Neural progenitor cell (in vitro differentiated cells): ENCODE measurements at regions not wholly inside any gene's neighbourhood (a gene's known extent, or its start where the extent isn't known, plus 50 kb on each side); places are given as distances from the start of the nearest gene placed in this dataset.

Experiments used
- DNase-seq: peaks from one replicate; pipeline ENCODE4 v3.0.0-alpha.2; 2016; ENCODE audit warnings: low spot score
- H2AFZ ChIP-seq: fragments of 200-600 bp; sonication (generic); replicated peaks from 2 replicates; pipeline ENCODE4 v1.6.1; 2016; ENCODE audit warnings: antibody characterized with exemption
- H3F3A ChIP-seq: fragments of 200-600 bp; sonication (generic); 2 replicates; pipeline ENCODE4 v1.6.1; 2016; ENCODE audit warnings: antibody characterized with exemption, low read depth
- H3K27ac ChIP-seq: fragments of 200-600 bp; sonication (generic); 2 replicates; pipeline ENCODE4 v1.5.1; 2016; ENCODE audit warnings: mild to moderate bottlenecking
- H3K27me3 ChIP-seq: fragments of 200-600 bp; sonication (generic); 2 replicates; pipeline ENCODE4 v1.6.1; 2016; ENCODE audit warnings: mild to moderate bottlenecking, moderate library complexity
- H3K36me3 ChIP-seq: fragments of 200-600 bp; sonication (generic); 2 replicates; pipeline ENCODE4 v1.5.1; 2016
- H3K4me1 ChIP-seq: fragments of 200-600 bp; sonication (generic); 2 replicates; pipeline ENCODE4 v1.6.1; 2016; ENCODE audit warnings: mixed run types
- H3K4me2 ChIP-seq: fragments of 200-600 bp; sonication (generic); 2 replicates; pipeline ENCODE4 v1.6.1; 2016
- H3K4me3 ChIP-seq: fragments of 200-600 bp; sonication (generic); 2 replicates; pipeline ENCODE4 v1.5.1; 2016
- H3K79me2 ChIP-seq: fragments of 200-600 bp; sonication (generic); 2 replicates; pipeline ENCODE4 v1.6.1; 2016; ENCODE audit warnings: low read depth
- H3K9ac ChIP-seq: fragments of 200-600 bp; sonication (generic); 2 replicates; pipeline ENCODE4 v1.6.1; 2016
- H3K9me3 ChIP-seq: fragments of 200-600 bp; sonication (generic); 2 replicates; pipeline ENCODE4 v1.5.1; 2016; ENCODE audit warnings: low read depth
- H4K20me1 ChIP-seq: fragments of 200-600 bp; sonication (generic); 2 replicates; pipeline ENCODE4 v1.6.1; 2016; ENCODE audit warnings: low read depth
- H3K27ac Mint-ChIP-seq: 3 replicates; pipeline ENCODE4 v1.8.0; 2021; ENCODE audit warnings: mixed read lengths
- H3K27me3 Mint-ChIP-seq: 2 replicates; pipeline ENCODE4 v1.8.0; 2022; ENCODE audit warnings: low read depth, mild to moderate bottlenecking, inconsistent platforms, moderate library complexity, mixed read lengths; ENCODE audit not compliant: insufficient read depth
- H3K36me3 Mint-ChIP-seq: 3 replicates; pipeline ENCODE4 v1.8.0; 2021; ENCODE audit warnings: mixed read lengths
- H3K4me1 Mint-ChIP-seq: 3 replicates; pipeline ENCODE4 v1.8.0; 2021; ENCODE audit warnings: mixed read lengths
- H3K4me3 Mint-ChIP-seq: 3 replicates; pipeline ENCODE4 v1.8.0; 2021; ENCODE audit warnings: mild to moderate bottlenecking, moderate library complexity, mixed read lengths
- H3K9me3 Mint-ChIP-seq: 3 replicates; pipeline ENCODE4 v1.8.0; 2020; ENCODE audit warnings: mixed read lengths
- EZH2 ChIP-seq: fragments of 200-600 bp; sonication (generic); IDR thresholded peaks from 2 replicates; pipeline ENCODE4 v1.6.1; 2017; ENCODE audit warnings: antibody characterized with exemption, mild to moderate bottlenecking, moderate library complexity
- EZH2phosphoT487 ChIP-seq: fragments of 200-600 bp; sonication (generic); IDR thresholded peaks from 2 replicates; pipeline ENCODE4 v1.6.1; 2017; ENCODE audit warnings: antibody characterized with exemption
- TF ChIP-seq, protein P1 (sequence below): fragments of 200-600 bp; sonication (generic); IDR thresholded peaks from 2 replicates; pipeline ENCODE4 v1.5.1; 2017; ENCODE audit warnings: antibody characterized with exemption, mild to moderate bottlenecking

DNA sequence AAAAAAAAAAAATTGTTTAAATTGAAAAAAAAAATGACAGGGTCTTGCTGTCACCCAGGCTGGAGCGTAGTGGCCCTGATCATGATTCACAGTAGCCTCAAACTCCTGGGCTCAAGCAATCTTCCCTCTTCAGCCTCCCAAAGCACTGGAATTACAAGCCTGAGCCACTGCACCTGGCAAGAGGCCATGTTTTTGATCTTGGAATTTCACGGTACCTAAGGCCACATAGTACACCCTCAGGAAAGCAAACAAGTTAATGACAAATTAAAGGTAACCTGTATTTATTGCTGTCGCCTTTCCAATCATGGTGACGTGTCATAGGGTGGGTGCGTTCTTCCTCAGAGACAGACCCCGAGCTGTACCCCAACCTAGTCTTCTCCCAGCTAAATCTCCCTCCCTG lies 79.2 kb downstream of the LINC00237 start:
- Histone ChIP-seq H2AFZ (no peak overlapping the region), H3F3A (no peaks in the 10 kb centered on the region), H3K27me3 (no peaks in the 10 kb centered on the region), H4K20me1 (no peaks in the 10 kb centered on the region), H3K79me2 (no peaks in the 10 kb centered on the region), H3K27ac (no peak overlapping the region), H3K4me1 (peaks cover 27% of the 10 kb centered on the region), H3K4me2 (no peak overlapping the region), H3K9ac (no peak overlapping the region), H3K4me3 (no peak overlapping the region), H3K9me3 (no peaks in the 10 kb centered on the region), H3K36me3 (no peaks in the 10 kb centered on the region)
- Mint-ChIP-seq H3K9me3 (peaks cover 6% of the 10 kb centered on the region), H3K36me3 (no peaks in the 10 kb centered on the region), H3K27ac (no peak overlapping the region), H3K4me3 (no peak overlapping the region), H3K4me1 (peaks cover 20% of the 10 kb centered on the region), H3K27me3 (peaks cover 17% of the 10 kb centered on the region)
- TF ChIP-seq EZH2phosphoT487 (no peak), EZH2 (no peak)
- TF ChIP-seq, protein P1, sequence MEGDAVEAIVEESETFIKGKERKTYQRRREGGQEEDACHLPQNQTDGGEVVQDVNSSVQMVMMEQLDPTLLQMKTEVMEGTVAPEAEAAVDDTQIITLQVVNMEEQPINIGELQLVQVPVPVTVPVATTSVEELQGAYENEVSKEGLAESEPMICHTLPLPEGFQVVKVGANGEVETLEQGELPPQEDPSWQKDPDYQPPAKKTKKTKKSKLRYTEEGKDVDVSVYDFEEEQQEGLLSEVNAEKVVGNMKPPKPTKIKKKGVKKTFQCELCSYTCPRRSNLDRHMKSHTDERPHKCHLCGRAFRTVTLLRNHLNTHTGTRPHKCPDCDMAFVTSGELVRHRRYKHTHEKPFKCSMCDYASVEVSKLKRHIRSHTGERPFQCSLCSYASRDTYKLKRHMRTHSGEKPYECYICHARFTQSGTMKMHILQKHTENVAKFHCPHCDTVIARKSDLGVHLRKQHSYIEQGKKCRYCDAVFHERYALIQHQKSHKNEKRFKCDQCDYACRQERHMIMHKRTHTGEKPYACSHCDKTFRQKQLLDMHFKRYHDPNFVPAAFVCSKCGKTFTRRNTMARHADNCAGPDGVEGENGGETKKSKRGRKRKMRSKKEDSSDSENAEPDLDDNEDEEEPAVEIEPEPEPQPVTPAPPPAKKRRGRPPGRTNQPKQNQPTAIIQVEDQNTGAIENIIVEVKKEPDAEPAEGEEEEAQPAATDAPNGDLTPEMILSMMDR, result no peak
- no peak for DNase-seq

DNA sequence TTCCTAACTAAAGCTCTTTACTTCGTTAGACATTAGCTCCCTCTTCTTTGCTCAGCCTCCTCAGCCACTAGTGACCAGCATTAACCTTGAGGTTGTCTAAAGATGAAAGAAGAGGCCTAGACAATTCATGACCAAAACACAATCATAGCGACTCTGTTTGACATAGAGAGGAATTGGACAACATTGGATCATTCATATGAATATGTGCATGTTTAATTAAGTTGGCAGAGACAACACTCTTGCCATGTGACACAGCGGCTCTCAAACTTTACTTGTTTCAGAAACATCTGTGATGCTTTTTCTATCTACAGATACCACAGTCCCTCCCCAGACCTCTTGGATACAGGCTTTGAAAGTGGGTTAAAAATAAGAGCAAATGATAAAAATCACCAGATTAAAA lies 81.7 kb downstream of the LINC00237 start:
- TF ChIP-seq EZH2phosphoT487 (no peak), EZH2 (no peak)
- TF ChIP-seq, protein P1, result no peak
- H3K36me3 ChIP-seq, result no peaks in the 10 kb centered on the region
- H3K4me1 ChIP-seq, result peaks cover 36% of the 10 kb centered on the region
- Mint-ChIP-seq H3K36me3 (no peaks in the 10 kb centered on the region), H3K4me1 (peaks cover 31% of the 10 kb centered on the region), H3K4me3 (no peak overlapping the region), H3K27ac (no peak overlapping the region), H3K27me3 (peaks cover 21% of the 10 kb centered on the region), H3K9me3 (peaks cover 6% of the 10 kb centered on the region)
- DNase-seq, result no peak
- H3K79me2 ChIP-seq, result no peaks in the 10 kb centered on the region
- no peaks in the 10 kb centered on the region for H3F3A ChIP-seq
- H3K4me2 ChIP-seq, result no peak overlapping the region
- H4K20me1 ChIP-seq, result no peaks in the 10 kb centered on the region
- H3K27me3 ChIP-seq, result no peaks in the 10 kb centered on the region
- no peak overlapping the region for H2AFZ ChIP-seq
- no peak overlapping the region for H3K9ac ChIP-seq
- H3K4me3 ChIP-seq, result no peak overlapping the region
- no peak overlapping the region for H3K27ac ChIP-seq
- no peaks in the 10 kb centered on the region for H3K9me3 ChIP-seq

DNA sequence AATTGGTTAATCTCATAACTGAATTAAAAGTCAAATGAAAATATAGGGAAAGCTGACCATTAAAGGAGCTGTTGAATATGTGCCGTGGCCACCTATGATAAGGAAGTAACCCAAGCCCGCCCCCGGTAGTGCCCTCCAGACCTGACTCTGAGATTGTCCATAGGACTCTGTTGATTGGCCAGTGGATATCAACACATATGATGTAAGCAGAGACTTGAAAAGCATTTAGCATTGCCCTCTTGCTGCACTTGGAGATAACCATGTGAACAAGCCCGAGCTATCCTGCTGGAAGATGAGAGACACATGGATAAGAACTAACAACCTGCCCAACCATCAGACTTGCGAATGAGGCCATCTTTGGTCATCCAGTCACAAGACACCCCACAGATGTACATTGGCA lies 83.2 kb downstream of the LINC00237 start:
- no peak overlapping the region for H2AFZ ChIP-seq
- H3K9ac ChIP-seq, result no peak overlapping the region
- H3K27ac Mint-ChIP-seq, result no peak overlapping the region

More for the DNA sequence above, 83.2 kb downstream of the LINC00237 start:
- no peak overlapping the region for H3K4me2 ChIP-seq
- H3K27me3 ChIP-seq, result no peaks in the 10 kb centered on the region
- H3K27ac ChIP-seq, result no peak overlapping the region
- no peak for DNase-seq
- peaks cover 10% of the 10 kb centered on the region for H3K9me3 Mint-ChIP-seq
- H3K4me1 ChIP-seq, result peaks cover 29% of the 10 kb centered on the region
- TF ChIP-seq EZH2phosphoT487 (no peak), EZH2 (no peak)
- TF ChIP-seq, protein P1, result no peak
- H3K4me1 Mint-ChIP-seq, result peaks cover 25% of the 10 kb centered on the region
- no peak overlapping the region for H3K4me3 ChIP-seq
- no peaks in the 10 kb centered on the region for H3K36me3 Mint-ChIP-seq
- H3K27me3 Mint-ChIP-seq, result peaks cover 16% of the 10 kb centered on the region
- H4K20me1 ChIP-seq, result no peaks in the 10 kb centered on the region
- no peaks in the 10 kb centered on the region for H3K36me3 ChIP-seq
- H3K79me2 ChIP-seq, result no peaks in the 10 kb centered on the region
- no peaks in the 10 kb centered on the region for H3K9me3 ChIP-seq
- no peaks in the 10 kb centered on the region for H3F3A ChIP-seq
- no peak overlapping the region for H3K4me3 Mint-ChIP-seq
